MCF 10A (cell line): ENCODE measurements at regions not wholly inside any gene's neighbourhood (a gene's known extent, or its start where the extent isn't known, plus 50 kb on each side); places are given as distances from the start of the nearest gene placed in this dataset.

ENCODE experiments used
- BruUV-seq: library from RNA; stranded (reverse); fragments of 400-500 nt; replicated peaks from 2 replicates; lab custom pipeline; 2021; lab: Mats Ljungman, UMichigan
- CTCF ChIA-PET: fragments of 300-600 bp; sonication (Branson Sonifier 250); formaldehyde crosslinking; extraction: SDS; loops from one replicate; lab custom pipeline; 2021; ENCODE audit warnings: antibody characterized with exemption, inconsistent platforms; lab: Yijun Ruan, JAX
- POLR2A ChIA-PET: fragments of 300-600, 350-650 bp; sonication (Branson Sonifier 250); formaldehyde crosslinking; extraction: SDS; loops from one replicate; lab custom pipeline; 2020; ENCODE audit warnings: antibody characterized with exemption, inconsistent platforms; lab: Yijun Ruan, JAX
- DNase-seq: peaks from one replicate; pipeline ENCODE4 v3.0.0-alpha.2; 2018; ENCODE audit not compliant: unreplicated experiment
- H3K27ac Mint-ChIP-seq: one replicate; pipeline ENCODE4 v1.8.0; 2022; ENCODE audit warnings: mild to moderate bottlenecking, low read depth, mixed read lengths; ENCODE audit not compliant: unreplicated experiment
- H3K27me3 Mint-ChIP-seq: one replicate; pipeline ENCODE4 v1.8.0; 2022; ENCODE audit warnings: mixed read lengths; ENCODE audit not compliant: insufficient read depth, unreplicated experiment
- H3K36me3 Mint-ChIP-seq: one replicate; pipeline ENCODE4 v1.8.0; 2022; ENCODE audit warnings: mild to moderate bottlenecking, moderate library complexity, mixed read lengths; ENCODE audit not compliant: insufficient read depth, unreplicated experiment
- H3K4me1 Mint-ChIP-seq: one replicate; pipeline ENCODE4 v1.8.0; 2022; ENCODE audit warnings: mixed read lengths; ENCODE audit not compliant: insufficient read depth, unreplicated experiment
- H3K4me3 Mint-ChIP-seq: one replicate; pipeline ENCODE4 v1.8.0; 2022; ENCODE audit warnings: mild to moderate bottlenecking, moderate library complexity, mixed read lengths; ENCODE audit not compliant: unreplicated experiment
- H3K9me3 Mint-ChIP-seq: one replicate; pipeline ENCODE4 v1.8.0; 2022; ENCODE audit warnings: mixed read lengths; ENCODE audit not compliant: unreplicated experiment
- intact Hi-C: fragments of 100-400 bp; cut with micrococcal nuclease; formaldehyde crosslinking; loops from 2 replicates; pipeline ENCODE4 v1.14.1; 2022
- TF ChIP-seq, protein P1 (sequence below): fragments of 200-600 bp; IDR thresholded peaks from one replicate; pipeline ENCODE4 v1.8.0; 2022; ENCODE audit warnings: antibody characterized with exemption, mild to moderate bottlenecking; ENCODE audit not compliant: unreplicated experiment

GRCh38 chr11:116454020-116454645, 318.7 kb downstream of the BUD13 start:
- Mint-ChIP-seq H3K27ac (no peak overlapping the region), H3K4me3 (no peak overlapping the region), H3K9me3 (no peaks in the 10 kb centered on the region), H3K27me3 (no peaks in the 10 kb centered on the region), H3K4me1 (no peaks in the 10 kb centered on the region), H3K36me3 (peaks cover 4% of the 10 kb centered on the region)
- ChIA-PET POLR2A (no interaction called here), CTCF (interaction anchor here (0.7 to 2.9 kb wide), 13 partner anchors 8 to 265 kb away, joined by 3 to 13 read pairs (median 3); no protein-coding TSS in a partner anchor)
- intact Hi-C loops: loop anchor here (1.0 to 2.0 kb wide), 2 partner anchors 45 to 187 kb away; no protein-coding TSS in a partner anchor
- peak; percentile 43 for DNase-seq
- BruUV-seq: no TSS peak
- TF ChIP-seq, protein P1, sequence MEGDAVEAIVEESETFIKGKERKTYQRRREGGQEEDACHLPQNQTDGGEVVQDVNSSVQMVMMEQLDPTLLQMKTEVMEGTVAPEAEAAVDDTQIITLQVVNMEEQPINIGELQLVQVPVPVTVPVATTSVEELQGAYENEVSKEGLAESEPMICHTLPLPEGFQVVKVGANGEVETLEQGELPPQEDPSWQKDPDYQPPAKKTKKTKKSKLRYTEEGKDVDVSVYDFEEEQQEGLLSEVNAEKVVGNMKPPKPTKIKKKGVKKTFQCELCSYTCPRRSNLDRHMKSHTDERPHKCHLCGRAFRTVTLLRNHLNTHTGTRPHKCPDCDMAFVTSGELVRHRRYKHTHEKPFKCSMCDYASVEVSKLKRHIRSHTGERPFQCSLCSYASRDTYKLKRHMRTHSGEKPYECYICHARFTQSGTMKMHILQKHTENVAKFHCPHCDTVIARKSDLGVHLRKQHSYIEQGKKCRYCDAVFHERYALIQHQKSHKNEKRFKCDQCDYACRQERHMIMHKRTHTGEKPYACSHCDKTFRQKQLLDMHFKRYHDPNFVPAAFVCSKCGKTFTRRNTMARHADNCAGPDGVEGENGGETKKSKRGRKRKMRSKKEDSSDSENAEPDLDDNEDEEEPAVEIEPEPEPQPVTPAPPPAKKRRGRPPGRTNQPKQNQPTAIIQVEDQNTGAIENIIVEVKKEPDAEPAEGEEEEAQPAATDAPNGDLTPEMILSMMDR: peak; percentile 39

GRCh38 chr11:116452461-116452860, 320.3 kb downstream of the BUD13 start:
- ChIA-PET POLR2A (no interaction called here), CTCF (no interaction called here)
- no peaks in the 10 kb centered on the region for H3K4me1 Mint-ChIP-seq
- no peaks in the 10 kb centered on the region for H3K9me3 Mint-ChIP-seq
- H3K4me3 Mint-ChIP-seq: no peak overlapping the region
- intact Hi-C loops: no loop called here
- TF ChIP-seq, protein P1: no peak
- no TSS peak for BruUV-seq
- no peak for DNase-seq
- H3K27ac Mint-ChIP-seq: no peak overlapping the region
- peaks cover 4% of the 10 kb centered on the region for H3K36me3 Mint-ChIP-seq
- no peaks in the 10 kb centered on the region for H3K27me3 Mint-ChIP-seq

GRCh38 chr11:116449522-116449921, 323.3 kb downstream of the BUD13 start:
- intact Hi-C loops: no loop called here

More at GRCh38 chr11:116449522-116449921, 323.3 kb downstream of the BUD13 start:
- ChIA-PET POLR2A (no interaction called here), CTCF (interaction anchor here (1.1 kb wide), 1 partner anchor 192 kb away, joined by 4 read pairs; no protein-coding TSS in a partner anchor)
- Mint-ChIP-seq H3K4me1 (no peaks in the 10 kb centered on the region), H3K4me3 (no peak overlapping the region), H3K27ac (no peak overlapping the region), H3K36me3 (peaks cover 4% of the 10 kb centered on the region), H3K9me3 (no peaks in the 10 kb centered on the region), H3K27me3 (peaks cover 11% of the 10 kb centered on the region)
- no TSS peak for BruUV-seq
- no peak for DNase-seq
- TF ChIP-seq, protein P1: no peak
